Activated naive CD8-positive, alpha-beta T cell treated with anti-CD3 and anti-CD28 coated beads for 36 hours (primary cell): ENCODE measurements at regions not wholly inside any gene's neighbourhood (a gene's known extent, or its start where the extent isn't known, plus 50 kb on each side); places are given as distances from the start of the nearest gene placed in this dataset.
"Not testable (repeated sequence)": the region's sequence is repeated elsewhere in the genome, so short reads cannot be mapped to it uniquely, and the experiment has no call there.

Experiments used
- DNase-seq: peaks from one replicate; pipeline ENCODE4 v3.0.0; 2021
- H3K27ac Mint-ChIP-seq: one replicate; pipeline ENCODE4 v1.8.0; 2022; ENCODE audit warnings: mild to moderate bottlenecking, moderate library complexity, mixed read lengths
- H3K27me3 Mint-ChIP-seq: one replicate; pipeline ENCODE4 v1.8.0; 2022; ENCODE audit warnings: mild to moderate bottlenecking, mixed read lengths
- H3K36me3 Mint-ChIP-seq: one replicate; pipeline ENCODE4 v1.8.0; 2021; ENCODE audit warnings: mild to moderate bottlenecking, mixed read lengths
- H3K4me1 Mint-ChIP-seq: one replicate; pipeline ENCODE4 v1.8.0; 2021; ENCODE audit warnings: mixed read lengths
- H3K4me3 Mint-ChIP-seq: one replicate; pipeline ENCODE4 v1.8.0; 2022; ENCODE audit warnings: mild to moderate bottlenecking, moderate library complexity, mixed read lengths
- H3K9me3 Mint-ChIP-seq: one replicate; pipeline ENCODE4 v1.8.0; 2022; ENCODE audit warnings: mixed read lengths

DNA sequence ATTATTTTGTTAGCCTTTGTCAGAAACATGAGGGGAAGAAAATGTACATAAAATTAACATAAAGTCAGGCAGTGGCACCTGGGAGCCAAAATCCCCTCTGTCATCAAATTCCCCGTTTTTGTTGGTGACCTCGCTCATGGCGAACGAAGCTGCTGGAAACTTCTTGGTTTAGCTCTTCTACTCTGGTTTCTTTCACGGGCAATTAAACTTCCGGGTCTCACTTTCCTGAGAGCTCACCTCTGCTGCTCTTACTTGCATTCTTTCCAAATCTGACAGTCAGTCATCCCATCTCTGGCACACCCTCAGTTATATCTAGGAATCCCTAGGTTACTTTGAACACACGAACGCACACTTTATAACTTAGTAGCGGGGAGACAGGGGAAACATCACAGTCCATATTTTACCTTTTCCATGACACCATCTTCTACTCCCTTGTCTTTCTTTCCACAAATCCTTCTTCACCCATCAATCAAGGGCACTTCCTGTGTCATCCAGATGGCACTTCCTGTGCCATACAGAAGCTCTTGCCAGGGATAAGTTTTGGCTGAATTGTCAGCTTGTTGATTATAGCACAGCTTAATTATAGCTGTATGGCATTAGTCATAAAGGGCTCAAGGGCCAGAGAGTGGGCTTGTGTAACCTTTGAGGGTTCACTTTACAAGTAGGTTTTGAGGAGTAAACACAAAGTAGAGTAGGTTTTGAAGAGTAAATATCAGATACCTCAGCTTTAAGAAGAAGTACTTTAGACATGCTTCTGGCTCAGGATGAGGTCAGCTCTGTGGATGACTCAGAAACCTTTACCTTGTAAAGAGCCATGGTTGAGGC lies 105.1 kb downstream of the GATA3 start:
- Mint-ChIP-seq H3K4me3 (no peak overlapping the region), H3K27ac (no peak overlapping the region), H3K4me1 (peaks cover 5% of the 10 kb centered on the region), H3K9me3 (peaks cover 5% of the 10 kb centered on the region), H3K36me3 (no peaks in the 10 kb centered on the region), H3K27me3 (no peaks in the 10 kb centered on the region)
- DNase-seq: no peak

DNA sequence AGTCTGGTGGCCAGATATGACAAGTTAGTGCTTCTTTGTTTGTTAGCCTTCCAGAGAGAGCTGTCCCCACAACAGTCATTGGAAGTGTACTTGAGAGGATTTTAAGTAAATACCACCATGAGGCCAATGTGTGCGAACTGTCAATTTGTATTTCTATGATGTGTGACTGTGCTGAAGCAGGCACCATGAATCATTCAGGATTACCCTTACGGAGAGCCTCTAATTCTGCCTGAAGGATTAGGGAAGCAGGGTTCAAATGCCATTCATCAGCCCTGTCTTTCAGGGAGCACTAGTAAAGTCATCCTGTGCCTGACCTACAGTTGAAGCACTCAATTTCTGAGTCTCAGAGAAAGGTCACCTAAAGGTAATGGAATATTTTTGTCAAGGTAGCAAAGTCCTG lies 109.3 kb downstream of the GATA3 start:
- DNase-seq: no peak
- Mint-ChIP-seq H3K36me3 (peaks cover 3% of the 10 kb centered on the region), H3K27me3 (no peaks in the 10 kb centered on the region), H3K4me1 (peaks cover 5% of the 10 kb centered on the region), H3K27ac (no peak overlapping the region), H3K4me3 (no peak overlapping the region), H3K9me3 (peaks cover 23% of the 10 kb centered on the region)

DNA sequence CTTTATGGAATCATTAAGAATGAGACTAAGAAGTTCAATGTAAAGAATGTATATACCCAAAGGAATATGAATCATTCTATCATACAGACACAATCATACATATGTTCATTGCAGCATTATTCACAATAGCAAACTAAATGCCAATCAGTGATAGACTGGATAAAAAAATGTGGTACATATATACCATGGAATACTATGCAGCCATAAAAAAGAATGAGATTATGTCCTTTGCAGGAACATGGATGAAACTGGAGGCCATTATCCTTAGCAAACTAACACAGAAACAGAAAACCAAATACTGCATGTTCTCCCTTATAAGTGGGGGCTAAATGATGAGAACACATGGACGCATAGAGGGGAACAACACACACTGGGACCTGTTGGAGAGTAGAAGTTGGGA lies 110.2 kb downstream of the GATA3 start:
- H3K27ac Mint-ChIP-seq, DNase-seq, H3K27me3 Mint-ChIP-seq, H3K4me3 Mint-ChIP-seq, H3K36me3 Mint-ChIP-seq, H3K4me1 Mint-ChIP-seq: not testable (repeated sequence)
- H3K9me3 Mint-ChIP-seq: peaks cover 29% of the 10 kb centered on the region

DNA sequence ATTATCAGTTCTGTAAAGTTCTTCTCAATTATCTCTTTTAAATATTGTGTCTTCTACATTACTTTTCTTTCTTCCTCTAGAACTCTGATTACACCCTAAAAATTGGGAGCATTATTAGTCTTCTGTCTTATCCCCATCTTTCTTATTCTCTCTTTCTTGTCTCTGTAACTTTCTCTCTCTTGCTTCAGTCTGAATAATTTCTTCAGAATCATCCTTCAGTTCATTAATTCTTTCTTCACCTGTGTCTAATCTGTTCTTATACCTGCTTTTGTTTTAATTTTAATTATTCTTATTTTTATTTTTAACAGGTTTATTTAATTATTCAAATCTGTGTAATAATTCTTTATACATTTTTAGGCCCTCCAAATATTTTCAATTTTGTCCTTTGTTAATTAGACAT lies 114.3 kb downstream of the GATA3 start:
- peaks cover 4% of the 10 kb centered on the region for H3K36me3 Mint-ChIP-seq
- H3K4me3 Mint-ChIP-seq: no peak overlapping the region
- H3K27me3 Mint-ChIP-seq: no peaks in the 10 kb centered on the region
- DNase-seq: no peak
- no peaks in the 10 kb centered on the region for H3K4me1 Mint-ChIP-seq
- H3K9me3 Mint-ChIP-seq: peaks cover 26% of the 10 kb centered on the region
- no peak overlapping the region for H3K27ac Mint-ChIP-seq

DNA sequence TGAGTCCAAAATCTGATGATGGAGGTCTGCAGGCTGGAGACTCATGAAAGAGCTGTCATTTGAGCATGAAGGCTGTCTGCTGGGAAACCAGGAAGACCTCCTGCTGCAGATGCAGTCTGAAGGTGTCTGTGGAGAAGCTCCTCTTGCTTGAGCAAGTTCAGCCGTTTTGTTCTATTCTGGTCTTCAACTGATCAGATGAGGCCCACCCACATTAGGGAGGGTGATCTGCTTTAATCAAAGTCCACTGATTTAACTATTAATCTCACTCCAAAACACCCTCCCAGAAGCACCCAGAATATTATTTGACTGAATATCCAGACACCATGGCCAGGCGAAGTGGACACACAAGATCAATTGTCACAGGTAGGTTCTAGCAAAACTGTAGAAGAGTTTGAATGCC lies 116.5 kb downstream of the GATA3 start:
- Mint-ChIP-seq H3K27me3 (no peaks in the 10 kb centered on the region), H3K36me3 (peaks cover 4% of the 10 kb centered on the region), H3K4me3 (no peak overlapping the region), H3K27ac (no peak overlapping the region), H3K9me3 (peaks cover 16% of the 10 kb centered on the region), H3K4me1 (no peaks in the 10 kb centered on the region)
- no peak for DNase-seq

DNA sequence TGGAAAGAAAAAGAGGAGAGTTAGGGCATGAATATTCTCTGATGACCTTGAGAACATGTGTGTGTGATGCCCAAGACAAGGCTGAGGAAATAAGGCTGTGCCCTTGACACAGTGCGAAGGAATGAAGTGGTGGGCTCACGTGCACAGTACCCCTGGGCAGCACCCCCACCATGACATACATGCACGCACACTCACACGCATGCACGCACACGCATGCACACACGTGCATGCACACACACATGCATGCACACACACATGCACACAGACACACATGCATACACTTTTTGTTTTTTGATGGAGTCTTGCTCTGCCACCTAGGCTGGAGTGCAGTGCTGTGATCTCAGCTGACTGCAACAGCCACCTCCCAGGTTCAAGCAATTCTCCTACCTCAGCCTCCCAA lies 118.1 kb downstream of the GATA3 start:
- peaks cover 2% of the 10 kb centered on the region for H3K27me3 Mint-ChIP-seq
- H3K9me3 Mint-ChIP-seq: peaks cover 16% of the 10 kb centered on the region
- H3K36me3 Mint-ChIP-seq: peaks cover 4% of the 10 kb centered on the region
- no peak overlapping the region for H3K27ac Mint-ChIP-seq
- H3K4me3 Mint-ChIP-seq: no peak overlapping the region
- no peaks in the 10 kb centered on the region for H3K4me1 Mint-ChIP-seq
- DNase-seq: no peak

DNA sequence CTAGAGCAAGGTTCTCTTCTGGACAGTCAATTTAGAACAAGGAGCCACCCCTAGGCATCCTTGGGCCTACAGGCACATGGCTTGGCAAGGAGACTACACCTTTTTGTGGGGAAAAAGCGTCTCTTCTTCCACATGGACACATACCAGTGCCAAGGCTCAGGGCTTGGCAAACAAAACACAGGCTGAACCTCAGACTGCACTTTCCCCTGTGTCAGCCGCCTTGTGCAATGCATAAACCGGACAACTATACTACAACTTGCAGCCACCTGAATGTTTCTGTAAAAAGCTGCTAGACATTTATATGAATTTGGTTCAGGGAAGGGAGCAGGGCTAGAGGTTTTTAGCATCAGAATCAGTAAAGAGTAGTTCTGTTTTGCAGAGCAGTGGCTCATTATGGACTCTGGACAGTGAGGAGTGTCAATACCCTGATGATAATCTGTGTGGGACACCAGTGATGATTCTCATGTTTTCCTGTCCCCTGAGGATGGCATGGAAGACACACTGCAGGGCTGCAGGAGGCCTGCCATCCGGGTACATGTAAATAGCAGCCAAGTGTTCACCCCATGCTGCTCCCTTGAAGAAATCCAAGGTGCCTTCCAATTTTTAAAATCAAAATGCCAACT lies 118.9 kb downstream of the GATA3 start:
- peaks cover 3% of the 10 kb centered on the region for H3K27me3 Mint-ChIP-seq
- peaks cover 4% of the 10 kb centered on the region for H3K36me3 Mint-ChIP-seq
- H3K4me3 Mint-ChIP-seq: no peak overlapping the region
- peaks cover 11% of the 10 kb centered on the region for H3K9me3 Mint-ChIP-seq
- no peaks in the 10 kb centered on the region for H3K4me1 Mint-ChIP-seq
- H3K27ac Mint-ChIP-seq: no peak overlapping the region
- DNase-seq: no peak

DNA sequence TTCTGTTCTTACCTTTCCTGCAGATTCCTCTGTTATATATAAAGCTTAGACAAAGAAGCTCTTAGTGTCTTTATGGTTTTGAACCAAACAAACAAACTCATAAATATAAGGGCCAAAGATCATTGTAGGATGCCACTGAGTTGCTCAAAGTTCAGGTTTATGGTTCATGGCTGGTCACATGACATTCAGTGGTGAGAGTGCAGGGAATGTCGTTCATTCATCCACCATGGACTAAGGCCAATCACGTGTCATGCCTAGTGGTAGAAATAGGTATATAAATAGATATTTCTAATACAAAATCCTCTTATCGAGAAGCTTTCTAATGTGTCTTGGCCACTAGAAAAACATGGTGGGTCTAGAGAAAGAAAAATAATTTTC lies 119.4 kb downstream of the GATA3 start:
- DNase-seq: no peak
- peaks cover 6% of the 10 kb centered on the region for H3K9me3 Mint-ChIP-seq
- H3K4me3 Mint-ChIP-seq: no peak overlapping the region
- peaks cover 3% of the 10 kb centered on the region for H3K27me3 Mint-ChIP-seq
- no peak overlapping the region for H3K27ac Mint-ChIP-seq
- H3K36me3 Mint-ChIP-seq: peaks cover under 1% of the 10 kb centered on the region
- no peaks in the 10 kb centered on the region for H3K4me1 Mint-ChIP-seq

DNA sequence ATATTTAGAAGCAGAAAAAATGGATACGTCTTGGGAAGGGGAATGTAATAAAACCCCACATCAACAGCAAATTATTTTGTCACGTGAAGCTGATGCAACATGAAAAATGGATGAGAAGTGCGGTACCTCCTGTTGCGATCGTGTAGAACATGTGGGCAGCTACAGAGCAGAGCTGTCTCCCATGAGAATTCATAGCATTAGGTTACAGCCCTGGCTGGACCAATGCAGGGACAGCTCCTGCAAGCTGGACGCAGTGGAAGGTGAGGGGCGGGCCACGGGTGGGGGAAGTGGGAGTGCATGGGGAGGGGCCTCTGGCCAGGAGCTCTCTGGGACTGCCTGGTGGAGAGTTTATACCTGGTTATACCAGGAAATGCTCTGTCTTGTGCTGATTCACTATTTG lies 120.3 kb downstream of the GATA3 start:
- DNase-seq: no peak
- H3K36me3 Mint-ChIP-seq: no peaks in the 10 kb centered on the region
- H3K27me3 Mint-ChIP-seq: peaks cover 3% of the 10 kb centered on the region
- no peak overlapping the region for H3K4me3 Mint-ChIP-seq
- no peak overlapping the region for H3K27ac Mint-ChIP-seq
- H3K4me1 Mint-ChIP-seq: no peaks in the 10 kb centered on the region
- no peaks in the 10 kb centered on the region for H3K9me3 Mint-ChIP-seq

DNA sequence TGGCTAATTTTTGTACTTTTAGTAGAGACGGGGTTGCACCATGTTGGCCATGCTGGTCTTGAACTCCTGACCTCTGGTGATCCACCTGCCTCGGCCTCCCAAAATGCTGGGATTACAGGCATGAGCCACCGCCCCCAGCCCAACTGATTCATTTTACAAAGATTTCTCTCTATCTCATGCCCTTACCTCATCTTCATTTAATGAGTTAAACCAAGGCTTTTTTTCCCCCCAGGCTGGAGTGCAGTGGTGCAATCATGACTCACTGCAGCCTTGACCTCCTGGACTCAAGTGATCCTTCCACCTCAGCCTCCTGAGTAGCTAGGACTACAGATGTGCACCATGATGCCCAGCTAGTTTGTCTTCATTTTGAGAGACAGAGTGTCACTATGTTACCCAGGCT lies 123.0 kb downstream of the GATA3 start:
- not testable (repeated sequence) for H3K4me1 Mint-ChIP-seq, H3K27me3 Mint-ChIP-seq, DNase-seq, H3K27ac Mint-ChIP-seq, H3K36me3 Mint-ChIP-seq, H3K4me3 Mint-ChIP-seq, H3K9me3 Mint-ChIP-seq

DNA sequence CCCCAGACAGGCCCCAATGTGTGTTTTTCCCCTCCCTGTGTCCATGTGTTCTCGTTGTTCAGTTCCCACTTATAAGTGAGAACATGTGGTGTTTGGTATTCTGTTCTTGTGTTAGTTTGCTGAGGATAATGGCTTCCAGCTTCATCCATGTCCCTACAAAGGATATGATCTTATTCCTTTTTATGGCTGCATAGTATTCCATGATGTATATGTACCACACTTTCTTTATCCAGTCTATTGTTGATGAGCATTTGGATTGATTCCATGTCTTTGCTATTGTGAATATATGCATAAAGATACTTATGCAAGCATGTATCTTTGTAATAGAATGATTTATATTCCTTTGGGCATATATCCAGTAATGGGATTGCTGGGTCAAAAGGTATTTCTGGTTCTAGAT lies 125.3 kb downstream of the GATA3 start:
- H3K27me3 Mint-ChIP-seq, H3K36me3 Mint-ChIP-seq, DNase-seq, H3K4me3 Mint-ChIP-seq, H3K27ac Mint-ChIP-seq, H3K9me3 Mint-ChIP-seq: not testable (repeated sequence)
- peaks cover 17% of the 10 kb centered on the region for H3K4me1 Mint-ChIP-seq

DNA sequence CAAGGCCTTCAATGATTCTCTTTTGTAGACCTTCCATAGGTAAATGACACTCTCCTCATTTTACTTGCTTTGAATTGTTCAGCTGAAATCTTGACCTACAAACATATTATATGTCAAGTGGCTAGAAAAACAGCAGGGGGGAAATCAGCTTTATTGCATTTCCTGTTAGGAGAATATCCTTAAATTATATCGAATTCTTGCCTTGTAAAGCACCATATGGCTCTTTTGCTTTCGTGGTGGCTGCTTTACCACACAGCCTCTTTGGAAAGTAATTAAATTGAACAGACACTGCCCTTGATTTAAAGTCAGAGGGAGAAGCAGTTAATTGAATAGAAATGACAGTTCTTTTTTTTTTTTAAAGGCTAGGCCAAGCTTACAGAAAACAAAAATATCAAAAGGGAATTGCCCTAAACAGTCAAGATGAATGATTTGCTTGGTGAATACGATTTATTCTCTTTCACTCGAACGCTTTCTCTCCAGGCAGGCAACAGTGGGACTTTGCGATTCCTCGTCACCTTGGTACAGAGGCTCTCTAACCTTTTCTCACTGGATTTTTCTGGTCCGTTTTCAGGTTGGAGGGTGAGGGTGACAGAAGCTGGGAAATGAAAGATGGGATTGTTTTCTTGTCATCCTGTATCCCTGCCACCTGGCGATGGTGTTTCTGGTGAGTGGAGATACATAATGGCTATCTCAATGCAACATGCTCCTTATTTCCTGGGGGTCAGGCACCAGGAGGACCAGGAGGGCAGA lies 126.0 kb downstream of the GATA3 start:
- Mint-ChIP-seq H3K4me3 (no peak overlapping the region), H3K4me1 (peaks cover 17% of the 10 kb centered on the region), H3K27ac (no peak overlapping the region)

DNA sequence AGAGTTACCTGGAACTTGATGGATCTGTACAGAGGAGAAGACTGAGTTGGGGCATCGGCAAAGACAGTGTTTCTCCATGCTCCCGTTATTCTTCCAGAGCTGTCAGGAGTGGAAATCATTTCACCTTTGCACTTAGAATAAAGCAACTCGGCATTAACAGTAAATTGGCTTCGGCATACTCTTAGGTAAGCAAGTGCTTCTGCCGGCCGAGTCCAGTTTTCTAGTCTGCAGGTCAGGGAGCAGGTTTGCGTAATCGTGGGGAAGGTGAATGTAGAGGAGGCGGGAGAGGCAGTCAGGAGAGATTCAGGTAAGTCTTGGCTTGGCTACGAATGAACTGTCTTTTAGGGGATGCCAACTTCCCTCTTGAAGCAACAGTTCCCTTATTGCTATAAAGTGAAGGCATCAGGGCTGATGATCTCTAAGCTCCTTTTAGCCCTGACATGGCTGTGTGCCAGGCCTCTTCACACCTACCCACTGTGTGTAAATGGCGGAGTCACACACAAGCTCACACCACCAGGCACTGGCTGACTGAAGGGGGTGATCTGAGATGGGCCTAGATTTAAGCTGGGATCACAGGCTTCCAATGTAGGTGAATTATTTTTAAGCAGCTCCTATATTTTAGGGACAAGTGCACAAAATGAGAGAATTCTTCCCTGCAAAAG lies 127.1 kb downstream of the GATA3 start:
- Mint-ChIP-seq H3K4me1 (peaks cover 17% of the 10 kb centered on the region), H3K36me3 (no peaks in the 10 kb centered on the region), H3K9me3 (no peaks in the 10 kb centered on the region), H3K27ac (no peak overlapping the region), H3K27me3 (peaks cover 3% of the 10 kb centered on the region), H3K4me3 (no peak overlapping the region)
- DNase-seq: no peak

More for the DNA sequence above, 126.0 kb downstream of the GATA3 start:
- H3K27me3 Mint-ChIP-seq: peaks cover 3% of the 10 kb centered on the region
- no peaks in the 10 kb centered on the region for H3K36me3 Mint-ChIP-seq
- DNase-seq: no peak
- H3K9me3 Mint-ChIP-seq: no peaks in the 10 kb centered on the region

DNA sequence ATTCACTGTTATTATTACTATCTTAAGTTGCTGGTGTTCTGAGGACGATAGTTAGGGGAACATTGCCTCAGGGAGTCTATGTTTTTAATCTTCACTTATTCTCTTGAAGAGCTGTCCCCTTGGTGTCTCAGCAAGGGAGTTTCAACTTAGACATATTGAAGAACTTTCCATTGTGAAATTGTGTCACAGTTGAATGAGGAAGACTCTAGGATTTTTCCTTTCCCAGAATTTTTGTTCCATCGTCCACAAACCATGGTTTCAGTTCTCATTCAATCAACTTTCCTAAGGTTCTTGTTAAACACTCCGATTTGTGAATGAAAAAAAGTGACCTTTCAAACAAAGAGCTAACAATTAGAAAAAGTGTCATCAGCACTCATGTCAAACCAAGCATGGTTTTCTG lies 128.3 kb downstream of the GATA3 start:
- no peak for DNase-seq
- no peaks in the 10 kb centered on the region for H3K9me3 Mint-ChIP-seq
- peak overlapping the region; percentile 65 for H3K27ac Mint-ChIP-seq
- H3K27me3 Mint-ChIP-seq: no peaks in the 10 kb centered on the region
- H3K4me1 Mint-ChIP-seq: peaks cover 17% of the 10 kb centered on the region
- H3K36me3 Mint-ChIP-seq: no peaks in the 10 kb centered on the region
- no peak overlapping the region for H3K4me3 Mint-ChIP-seq

DNA sequence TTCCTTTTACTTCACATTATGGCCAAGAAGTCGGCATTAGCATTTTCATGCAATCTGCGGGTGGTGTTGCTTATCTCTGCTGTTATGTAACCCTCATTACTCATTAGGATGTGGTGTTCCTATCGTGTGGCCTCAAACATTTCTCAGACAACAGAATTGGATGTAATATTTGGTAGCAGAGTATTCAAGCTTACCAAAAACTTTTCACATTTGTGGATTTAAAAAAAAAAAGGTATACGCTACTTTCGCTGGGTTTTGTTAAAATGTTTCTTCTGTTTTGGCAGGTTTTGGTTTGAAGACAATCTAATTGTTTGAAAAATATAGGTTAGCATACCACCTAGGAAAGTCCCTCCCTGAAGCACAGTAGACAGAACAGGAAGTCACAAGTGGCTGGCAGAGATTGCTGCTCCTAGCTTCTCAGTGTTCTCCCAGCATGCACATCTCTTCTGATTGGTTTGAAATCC lies 128.8 kb downstream of the GATA3 start:
- H3K27ac Mint-ChIP-seq: peak overlapping the region; percentile 65
- peaks cover 17% of the 10 kb centered on the region for H3K4me1 Mint-ChIP-seq
- H3K36me3 Mint-ChIP-seq: no peaks in the 10 kb centered on the region
- no peaks in the 10 kb centered on the region for H3K27me3 Mint-ChIP-seq
- peak; percentile 3 for DNase-seq
- H3K9me3 Mint-ChIP-seq: no peaks in the 10 kb centered on the region
- peak overlapping the region; percentile 32 for H3K4me3 Mint-ChIP-seq
